H9 (cell line): ENCODE measurements at regions not wholly inside any gene's neighbourhood (a gene's known extent, or its start where the extent isn't known, plus 50 kb on each side); places are given as distances from the start of the nearest gene placed in this dataset.

Source experiments
- DNase-seq: peaks from one replicate; pipeline ENCODE4 v3.0.0-alpha.2; 2017
- H2AFZ ChIP-seq: one replicate; pipeline ENCODE4 v1.6.1; 2013; ENCODE audit warnings: mild to moderate bottlenecking, low read length, control low read depth, moderate library complexity
- H2AK5ac ChIP-seq: 2 replicates; pipeline ENCODE4 v1.6.1; 2013; ENCODE audit warnings: low read length, control low read depth, mixed read lengths; ENCODE audit not compliant: insufficient read length
- H2BK120ac ChIP-seq: one replicate; pipeline ENCODE4 v1.6.1; 2013; ENCODE audit warnings: low read depth, mild to moderate bottlenecking, low read length, control low read depth, inconsistent platforms; ENCODE audit not compliant: poor library complexity, severe bottlenecking
- H2BK12ac ChIP-seq: 2 replicates; pipeline ENCODE4 v1.6.1; 2013; ENCODE audit warnings: low read length, control low read depth, mixed read lengths, low read depth; ENCODE audit not compliant: insufficient read length
- H2BK15ac ChIP-seq: 2 replicates; pipeline ENCODE4 v1.6.1; 2013; ENCODE audit warnings: low read depth, low read length, control low read depth
- H2BK20ac ChIP-seq: one replicate; pipeline ENCODE4 v1.6.1; 2013; ENCODE audit warnings: low read depth, mild to moderate bottlenecking, low read length, control low read depth, inconsistent platforms; ENCODE audit not compliant: poor library complexity, severe bottlenecking
- H2BK5ac ChIP-seq: 2 replicates; pipeline ENCODE4 v1.6.1; 2013; ENCODE audit warnings: low read length, control low read depth, mixed read lengths; ENCODE audit not compliant: insufficient read length
- H3K14ac ChIP-seq: 2 replicates; pipeline ENCODE4 v1.6.1; 2013; ENCODE audit warnings: low read length, control low read depth; ENCODE audit not compliant: insufficient read depth
- H3K18ac ChIP-seq: 2 replicates; pipeline ENCODE4 v1.6.1; 2013; ENCODE audit warnings: low read depth, mild to moderate bottlenecking, mixed read lengths, low read length, control low read depth; ENCODE audit not compliant: insufficient read length
- H3K23ac ChIP-seq: 2 replicates; pipeline ENCODE4 v1.6.1; 2013; ENCODE audit warnings: low read length, control low read depth, mixed read lengths, low read depth; ENCODE audit not compliant: insufficient read length
- H3K23me2 ChIP-seq: 2 replicates; pipeline ENCODE4 v1.6.1; 2013; ENCODE audit warnings: low read depth, mild to moderate bottlenecking, mixed read lengths, low read length, control low read depth; ENCODE audit not compliant: insufficient read length, poor library complexity, severe bottlenecking
- H3K27ac ChIP-seq: 2 replicates; pipeline ENCODE4 v1.5.1; 2013; ENCODE audit warnings: low read length, control low read depth, mixed read lengths, low read depth; ENCODE audit not compliant: insufficient read length
- H3K27me3 ChIP-seq: 2 replicates; pipeline ENCODE4 v1.6.1; 2013; ENCODE audit warnings: low read length, control low read depth, inconsistent platforms; ENCODE audit not compliant: insufficient read depth
- H3K4ac ChIP-seq: 2 replicates; pipeline ENCODE4 v1.6.1; 2013; ENCODE audit warnings: low read depth, mild to moderate bottlenecking, control low read depth, inconsistent platforms, low read length, moderate library complexity
- H3K4me1 ChIP-seq: 2 replicates; pipeline ENCODE4 v1.6.1; 2013; ENCODE audit warnings: low read length, control low read depth, inconsistent platforms; ENCODE audit not compliant: insufficient read depth
- H3K4me2 ChIP-seq: 2 replicates; pipeline ENCODE4 v1.6.1; 2013; ENCODE audit warnings: low read length, control low read depth, mixed read lengths; ENCODE audit not compliant: insufficient read length, insufficient read depth
- H3K56ac ChIP-seq: 2 replicates; pipeline ENCODE4 v1.6.1; 2013; ENCODE audit warnings: low read depth, mild to moderate bottlenecking, mixed read lengths, low read length, control low read depth; ENCODE audit not compliant: insufficient read length
- H3K79me1 ChIP-seq: 2 replicates; pipeline ENCODE4 v1.6.1; 2013; ENCODE audit warnings: low read depth, mild to moderate bottlenecking, moderate library complexity, low read length, control low read depth, inconsistent platforms; ENCODE audit not compliant: insufficient read depth, poor library complexity, severe bottlenecking
- H3K79me2 ChIP-seq: 2 replicates; pipeline ENCODE4 v1.6.1; 2013; ENCODE audit warnings: low read length, control low read depth, inconsistent platforms; ENCODE audit not compliant: insufficient read depth
- H3K9ac ChIP-seq: 2 replicates; pipeline ENCODE4 v1.6.1; 2013; ENCODE audit warnings: low read length, control low read depth, mixed read lengths; ENCODE audit not compliant: insufficient read length; ENCODE audit errors: extremely low read depth
- H3K9me3 ChIP-seq: one replicate; pipeline ENCODE4 v1.6.1; 2013; ENCODE audit warnings: low read depth, low read length, inconsistent platforms; ENCODE audit not compliant: control insufficient read depth
- H3T11ph ChIP-seq: one replicate; pipeline ENCODE4 v1.6.1; 2013; ENCODE audit warnings: mild to moderate bottlenecking, low read length, control low read depth, inconsistent platforms
- H4K20me1 ChIP-seq: one replicate; pipeline ENCODE4 v1.6.1; 2013; ENCODE audit not compliant: control insufficient read depth, insufficient read length, insufficient read depth
- H4K5ac ChIP-seq: 2 replicates; pipeline ENCODE4 v1.6.1; 2013; ENCODE audit warnings: low read depth, mild to moderate bottlenecking, mixed read lengths, low read length, control low read depth; ENCODE audit not compliant: insufficient read length
- H4K8ac ChIP-seq: replicated peaks from 2 replicates; pipeline ENCODE4 v1.6.1; 2013; ENCODE audit warnings: low read length, control low read depth, mixed read lengths, low read depth; ENCODE audit not compliant: insufficient read length
- H4K91ac ChIP-seq: 2 replicates; pipeline ENCODE4 v1.6.1; 2013; ENCODE audit warnings: low read depth, mild to moderate bottlenecking, moderate library complexity, mixed read lengths, low read length, control low read depth; ENCODE audit not compliant: insufficient read length
- H3K27ac Mint-ChIP-seq, 3 experiments: 2 replicates in 2 of 3; 3 replicates in 1 of 3; pipeline ENCODE4 v1.8.0; 2020 to 2021; ENCODE audit warnings: mixed read lengths in 3 of 3, mild to moderate bottlenecking in 1 of 3, moderate library complexity in 1 of 3
- H3K27me3 Mint-ChIP-seq: 2 replicates; pipeline ENCODE4 v1.8.0; 2021; ENCODE audit warnings: low read depth, mild to moderate bottlenecking, moderate library complexity, mixed read lengths
- H3K36me3 Mint-ChIP-seq, 3 experiments: 2 replicates in 2 of 3; 3 replicates in 1 of 3; pipeline ENCODE4 v1.8.0; 2020 to 2021; ENCODE audit warnings: low read depth in 3 of 3, mixed read lengths in 3 of 3; ENCODE audit not compliant: insufficient read depth in 1 of 3
- H3K4me1 Mint-ChIP-seq, 2 experiments: 2 replicates each; pipeline ENCODE4 v1.8.0; 2020; ENCODE audit warnings: mixed read lengths in 2 of 2
- H3K4me3 Mint-ChIP-seq, 2 experiments: 2 replicates in 1 of 2; 3 replicates in 1 of 2; pipeline ENCODE4 v1.8.0; 2020 to 2021; ENCODE audit warnings: mild to moderate bottlenecking in 2 of 2, mixed read lengths in 2 of 2, moderate library complexity in 1 of 2
- H3K9me3 Mint-ChIP-seq, 2 experiments: 2 replicates in 1 of 2; 3 replicates in 1 of 2; pipeline ENCODE4 v1.8.0; 2020; ENCODE audit warnings: mild to moderate bottlenecking in 2 of 2, mixed read lengths in 2 of 2, moderate library complexity in 1 of 2
- WGBS: extraction: QIAGEN DNeasy Blood & Tissue Kit; methylation state at CpG from one replicate; pipeline ENCODE4 v1.1.7; 2013; ENCODE audit warnings: missing lambda C conversion rate, low lambda C conversion rate, mixed read lengths; ENCODE audit not compliant: insufficient read length; ENCODE audit errors: extremely low coverage; 5-methylcytosine and 5-hydroxymethylcytosine counted together
- TF ChIP-seq, protein P1 (sequence below): fragments of 200-600 bp; sonication (generic); conservative IDR thresholded peaks from 3 replicates; pipeline ENCODE4 v1.8.0; 2021; ENCODE audit warnings: antibody characterized with exemption, mild to moderate bottlenecking

DNA sequence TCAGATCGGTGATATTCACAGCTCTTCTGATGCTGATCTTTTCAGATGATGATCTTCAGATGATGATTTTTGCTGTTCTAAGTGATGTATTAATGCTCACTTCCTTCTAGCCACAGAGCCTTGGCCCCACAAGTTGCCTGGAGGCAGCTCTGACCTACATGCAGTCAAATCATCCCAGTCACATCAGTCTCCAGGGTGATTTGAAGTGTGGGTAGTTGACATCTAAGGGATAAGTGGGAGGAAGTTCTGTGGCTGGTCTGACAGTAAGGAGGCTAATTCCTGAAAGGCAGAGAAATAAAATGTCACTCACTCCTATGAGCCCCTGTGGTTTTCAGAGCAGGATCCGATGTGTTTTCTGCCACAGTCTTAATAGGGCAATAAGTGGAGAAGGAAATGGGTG, 79.8 kb upstream of the RPL34 start:
- H3K36me3 Mint-ChIP-seq: no peaks in the 10 kb centered on the region
- Histone ChIP-seq H3K9ac (no peak overlapping the region), H2BK5ac (no peak overlapping the region), H2BK15ac (no peak overlapping the region), H2BK12ac (no peak overlapping the region), H3K14ac (no peak overlapping the region), H3K4ac (no peak overlapping the region), H4K91ac (no peak overlapping the region), H3K79me2 (no peaks in the 10 kb centered on the region), H2BK20ac (no peak overlapping the region), H3K56ac (no peak overlapping the region), H3K23me2 (no peaks in the 10 kb centered on the region), H4K8ac (no peak overlapping the region), H3T11ph (no peak overlapping the region), H3K23ac (no peak overlapping the region), H3K18ac (no peak overlapping the region), H2BK120ac (no peak overlapping the region), H3K27ac (no peak overlapping the region), H2AK5ac (no peak overlapping the region), H3K79me1 (no peaks in the 10 kb centered on the region), H3K27me3 (no peaks in the 10 kb centered on the region), H3K4me2 (no peak overlapping the region), H3K4me1 (no peaks in the 10 kb centered on the region), H4K5ac (no peak overlapping the region), H2AFZ (no peak overlapping the region), H3K9me3 (no peaks in the 10 kb centered on the region), H4K20me1 (no peaks in the 10 kb centered on the region)
- no peaks in the 10 kb centered on the region for H3K9me3 Mint-ChIP-seq
- H3K4me1 Mint-ChIP-seq: no peaks in the 10 kb centered on the region
- TF ChIP-seq, protein P1, sequence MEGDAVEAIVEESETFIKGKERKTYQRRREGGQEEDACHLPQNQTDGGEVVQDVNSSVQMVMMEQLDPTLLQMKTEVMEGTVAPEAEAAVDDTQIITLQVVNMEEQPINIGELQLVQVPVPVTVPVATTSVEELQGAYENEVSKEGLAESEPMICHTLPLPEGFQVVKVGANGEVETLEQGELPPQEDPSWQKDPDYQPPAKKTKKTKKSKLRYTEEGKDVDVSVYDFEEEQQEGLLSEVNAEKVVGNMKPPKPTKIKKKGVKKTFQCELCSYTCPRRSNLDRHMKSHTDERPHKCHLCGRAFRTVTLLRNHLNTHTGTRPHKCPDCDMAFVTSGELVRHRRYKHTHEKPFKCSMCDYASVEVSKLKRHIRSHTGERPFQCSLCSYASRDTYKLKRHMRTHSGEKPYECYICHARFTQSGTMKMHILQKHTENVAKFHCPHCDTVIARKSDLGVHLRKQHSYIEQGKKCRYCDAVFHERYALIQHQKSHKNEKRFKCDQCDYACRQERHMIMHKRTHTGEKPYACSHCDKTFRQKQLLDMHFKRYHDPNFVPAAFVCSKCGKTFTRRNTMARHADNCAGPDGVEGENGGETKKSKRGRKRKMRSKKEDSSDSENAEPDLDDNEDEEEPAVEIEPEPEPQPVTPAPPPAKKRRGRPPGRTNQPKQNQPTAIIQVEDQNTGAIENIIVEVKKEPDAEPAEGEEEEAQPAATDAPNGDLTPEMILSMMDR: no peak
- H3K27me3 Mint-ChIP-seq: peaks cover 5% of the 10 kb centered on the region
- H3K4me3 Mint-ChIP-seq: no peak overlapping the region
- no peak overlapping the region for H3K27ac Mint-ChIP-seq
- no peak for DNase-seq
- no CpG with 5 or more reads among the region's 2 CpGs for WGBS
